ENCODE measurements at regions not wholly inside any gene's neighbourhood (a gene's known extent, or its start where the extent isn't known, plus 50 kb on each side); places are given as distances from the start of the nearest gene placed in this dataset.
A peak's percentile ranks its signal among the peaks of the same experiment; 100 is the strongest.
"Not testable (repeated sequence)": the region's sequence is repeated elsewhere in the genome, so short reads cannot be mapped to it uniquely, and the experiment has no call there.

DNA sequence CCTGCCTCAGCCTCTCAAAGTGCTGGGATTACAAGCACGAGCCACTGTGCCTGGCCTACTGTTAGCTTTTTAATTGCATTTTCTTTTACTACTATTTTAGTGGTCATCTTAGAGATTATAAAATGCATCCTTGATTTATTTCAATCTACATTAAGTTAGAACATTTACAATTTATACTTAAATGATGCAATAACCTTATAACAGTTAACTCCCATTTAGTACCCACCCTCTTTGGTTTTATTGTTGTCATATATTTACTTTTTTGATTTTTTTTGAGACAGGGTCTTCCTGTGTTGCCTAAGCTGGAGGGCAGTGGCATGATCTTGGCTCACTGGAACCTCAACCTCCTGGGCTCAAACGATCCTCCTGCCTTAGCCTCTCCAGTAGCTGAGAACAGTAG lies 77.3 kb downstream of the PPCDC start:
- DNase-seq (ENCODE audit: low read depth, low spot score): no peak

- no peak for DNase-seq (ENCODE audit: low read depth, low spot score)
Measured at GRCh38 chr15:75104804-75105557, 81.6 kb downstream of the PPCDC start.

- DNase-seq (ENCODE audit: low read depth, low spot score): no peak
Measured at GRCh38 chr15:75107516-75107907, 84.1 kb downstream of the PPCDC start.

DNA sequence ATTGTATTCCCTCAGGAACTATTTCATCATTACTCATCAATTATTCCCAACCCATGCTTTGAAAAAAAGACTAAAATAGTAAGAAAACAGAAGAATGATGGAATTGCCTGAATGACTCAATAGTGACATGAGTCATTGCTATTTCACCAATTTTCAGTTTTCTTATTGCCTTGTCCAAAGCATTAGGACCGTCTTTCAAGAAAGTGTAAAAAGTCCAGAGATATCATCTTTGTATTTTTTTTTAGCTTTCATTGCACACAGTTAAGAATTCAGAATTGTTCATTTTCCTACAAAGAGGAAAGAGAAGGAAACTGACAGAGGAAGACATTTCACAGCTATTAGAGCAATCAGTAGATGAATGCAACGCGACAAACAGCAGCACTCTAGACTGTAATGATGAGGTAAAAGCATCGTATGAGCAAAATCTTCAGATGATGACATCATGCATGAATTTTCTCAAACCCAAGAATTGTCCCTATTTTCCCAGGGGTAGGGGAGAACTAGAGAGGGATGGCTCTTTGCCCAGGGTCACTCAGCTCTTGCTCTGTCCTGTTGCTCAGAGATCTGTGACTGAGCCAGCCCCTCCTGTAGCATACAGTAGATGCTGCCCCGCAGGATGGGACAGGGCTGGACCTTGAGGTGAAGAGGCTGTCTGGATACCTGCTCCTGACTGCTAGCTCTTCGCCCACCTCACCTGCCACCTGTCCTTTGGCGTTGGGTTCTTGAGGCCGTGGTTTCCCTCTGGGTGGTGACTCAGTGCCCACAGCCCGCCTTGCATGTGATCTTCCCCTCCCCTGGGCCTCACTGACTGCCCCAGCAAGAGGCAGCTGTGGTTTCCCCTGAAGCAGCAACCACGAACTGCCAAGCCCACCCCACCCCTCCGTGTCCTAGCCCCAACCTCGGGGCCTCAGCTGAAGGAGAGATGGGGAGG lies 84.8 kb downstream of the PPCDC start:
- peak; percentile 9 for DNase-seq (ENCODE audit: low read depth, low spot score)

GRCh38 chr15:75109021-75109735 lies 85.8 kb downstream of the PPCDC start:
- DNase-seq (ENCODE audit: low read depth, low spot score): no peak

DNA sequence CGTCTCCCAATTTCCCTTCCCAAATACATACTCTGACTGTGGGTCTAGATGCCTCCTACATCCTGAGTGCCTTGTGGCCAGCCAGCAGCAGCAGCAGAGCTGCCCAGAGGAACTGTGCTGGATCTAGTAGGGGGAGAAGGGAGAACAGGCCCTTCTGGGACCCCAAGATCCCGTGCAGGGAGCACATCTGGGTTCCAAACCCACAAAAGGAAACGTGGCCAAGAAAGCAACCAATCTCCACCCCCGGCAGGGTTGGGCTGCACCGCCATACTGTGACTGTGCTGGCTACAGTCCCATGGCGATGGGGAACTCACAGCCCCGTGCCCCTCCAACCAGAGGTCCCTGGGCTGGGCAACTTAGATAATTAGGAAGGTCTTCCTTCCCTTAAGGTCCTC lies 86.3 kb downstream of the PPCDC start:
- DNase-seq (ENCODE audit: low read depth, low spot score): no peak

DNA sequence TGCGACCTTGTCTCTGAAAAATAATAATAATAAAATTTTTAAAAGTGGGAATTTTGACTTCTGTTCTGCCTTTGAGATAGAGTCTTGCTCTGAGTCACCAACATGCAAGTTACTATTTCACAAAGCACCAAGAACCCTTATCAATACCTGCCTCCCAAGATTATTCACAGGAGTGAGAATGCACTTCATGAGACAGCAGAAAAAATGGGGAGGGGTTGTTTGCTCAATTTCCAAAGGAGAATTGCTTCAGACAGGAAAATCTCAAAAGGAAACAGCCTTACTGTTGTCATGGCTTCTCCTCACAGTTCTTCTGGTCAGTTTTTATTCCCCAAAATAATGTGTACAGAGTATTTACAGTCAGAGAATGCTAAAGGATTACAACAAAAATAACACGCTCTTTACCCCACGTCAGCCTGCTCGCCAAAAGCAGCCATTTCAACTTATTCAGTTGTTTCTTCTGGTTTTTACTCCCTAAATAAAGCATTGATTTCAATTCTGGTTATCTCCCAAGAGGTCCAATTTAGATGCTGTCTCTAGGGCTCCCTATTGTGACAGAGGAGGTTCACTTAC lies 89.0 kb downstream of the PPCDC start:
- DNase-seq (ENCODE audit: low read depth, low spot score): no peak

DNA sequence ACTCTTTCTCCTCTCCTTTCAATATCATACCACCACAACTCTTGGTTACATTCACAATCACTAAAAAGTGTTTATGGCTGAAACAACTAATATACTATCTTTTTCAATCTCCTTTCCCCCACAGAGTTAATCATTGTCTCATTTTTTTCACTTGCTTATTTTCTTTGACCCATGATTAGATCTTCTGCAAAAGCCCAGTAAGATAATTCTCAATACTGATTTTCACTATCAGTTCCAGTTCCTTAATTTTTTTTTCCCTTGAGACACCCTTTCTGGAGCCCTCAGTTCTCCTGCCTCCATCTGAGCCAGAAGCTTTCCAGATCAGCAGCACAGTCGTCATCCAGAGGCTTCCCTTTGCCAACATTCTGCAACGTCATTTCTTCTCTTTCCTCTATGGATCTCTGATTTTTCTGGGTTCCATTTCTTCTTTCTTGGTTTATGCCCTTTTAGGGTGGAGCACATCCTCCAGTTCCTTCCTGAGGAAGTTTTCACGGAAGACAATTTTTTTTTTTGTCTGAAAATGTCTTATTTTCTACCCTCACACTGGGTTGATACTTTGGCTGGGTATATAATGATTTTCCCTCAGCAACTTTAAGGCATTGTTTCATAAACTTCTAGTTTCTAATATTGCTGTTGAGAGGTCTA lies 88.7 kb upstream of the C15orf39 start:
- DNase-seq (ENCODE audit: low read depth, low spot score): no peak

DNA sequence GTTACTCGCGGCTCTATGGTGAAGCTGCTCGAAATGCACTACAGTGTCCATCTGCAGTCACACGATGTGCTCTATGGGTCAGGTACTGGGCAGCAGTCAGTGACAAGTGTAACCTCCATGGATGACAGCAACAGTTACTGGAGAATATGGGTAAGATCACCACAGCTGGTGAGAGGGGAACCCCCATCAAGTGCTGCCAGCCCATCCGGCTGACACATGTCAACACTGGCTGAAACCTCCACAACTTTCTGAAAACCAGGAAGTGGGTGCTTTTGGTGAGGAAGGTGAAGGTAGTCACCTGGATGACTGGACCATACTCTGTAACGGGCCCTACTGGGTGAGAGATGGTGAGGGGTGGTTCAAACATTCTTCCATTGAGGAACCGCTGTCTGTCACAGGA lies 87.4 kb upstream of the C15orf39 start:
- DNase-seq (ENCODE audit: low read depth, low spot score): no peak

- DNase-seq (ENCODE audit: low read depth, low spot score): no peak
Measured at GRCh38 chr15:75114796-75115195, 86.9 kb upstream of the C15orf39 start.

GRCh38 chr15:75115411-75115913 lies 86.2 kb upstream of the C15orf39 start:
- DNase-seq (ENCODE audit: low read depth, low spot score): not testable (repeated sequence)

DNA sequence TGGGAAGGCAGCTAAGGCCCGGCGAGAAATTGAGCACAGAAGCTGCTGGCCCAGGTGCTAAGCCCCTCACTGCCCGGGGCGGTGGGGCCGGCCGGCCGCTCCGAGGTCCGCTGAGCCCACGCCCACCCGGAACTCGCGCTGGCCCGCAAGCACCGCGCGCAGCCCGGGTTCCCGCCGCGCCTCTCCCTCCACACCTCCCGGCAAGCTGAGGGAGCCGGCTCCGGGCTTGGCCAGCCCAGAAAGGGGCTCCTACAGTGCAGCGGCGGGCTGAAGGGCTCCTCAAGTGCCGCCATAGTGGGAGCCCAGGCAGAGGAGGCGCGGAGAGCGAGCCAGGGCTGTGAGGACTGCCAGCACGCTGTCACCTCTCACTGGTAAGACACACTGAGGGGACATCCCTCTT lies 85.5 kb upstream of the C15orf39 start:
- DNase-seq (ENCODE audit: low read depth, low spot score): not testable (repeated sequence)

- no peak for DNase-seq (ENCODE audit: low read depth, low spot score)
Measured at GRCh38 chr15:75117993-75118392, 83.7 kb upstream of the C15orf39 start.

DNA sequence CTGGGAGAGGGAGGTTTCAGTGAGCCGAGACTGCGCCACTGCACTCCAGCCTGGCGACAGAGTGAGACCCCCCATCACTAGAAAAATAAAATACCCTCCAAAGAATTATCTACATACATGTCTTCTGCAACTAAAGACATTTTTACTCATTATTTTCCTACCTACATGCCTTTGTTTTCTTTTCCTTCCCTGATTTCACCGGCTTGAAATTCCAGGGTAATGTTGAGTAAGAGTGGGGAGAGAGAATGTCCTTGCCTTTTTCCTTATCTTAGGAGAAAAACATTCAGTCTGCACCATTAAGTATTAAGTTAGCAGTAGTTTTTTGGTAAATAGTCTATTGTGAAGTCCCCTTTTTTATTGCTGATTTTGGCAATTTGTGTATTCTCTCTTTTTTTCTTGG lies 82.4 kb upstream of the C15orf39 start:
- DNase-seq (ENCODE audit: low read depth, low spot score): not testable (repeated sequence)

- DNase-seq (ENCODE audit: low read depth, low spot score): no peak
Measured at GRCh38 chr15:75121491-75121890, 80.2 kb upstream of the C15orf39 start.

GRCh38 chr15:75123395-75123794 lies 78.3 kb upstream of the C15orf39 start:
- DNase-seq (ENCODE audit: low read depth, low spot score): no peak

- DNase-seq (ENCODE audit: low read depth, low spot score): not testable (repeated sequence)
Measured at GRCh38 chr15:75124278-75124677, 77.4 kb upstream of the C15orf39 start.

- no peak for DNase-seq (ENCODE audit: low read depth, low spot score)
Measured at GRCh38 chr15:75125935-75126334, 75.7 kb upstream of the C15orf39 start.

- DNase-seq (ENCODE audit: low read depth, low spot score): no peak
Measured at GRCh38 chr15:75126864-75127580, 74.7 kb upstream of the C15orf39 start.

- DNase-seq (ENCODE audit: low read depth, low spot score): no peak
Measured at GRCh38 chr15:75129788-75130187, 71.9 kb upstream of the C15orf39 start.

Measured in activated naive CD8-positive, alpha-beta T cell treated with anti-CD3 and anti-CD28 coated beads, Interleukin-2, amount 50 U/mL, for 16 hours (primary cell).